Glomerular visceral epithelial cell (primary cell): ENCODE measurements at regions not wholly inside any gene's neighbourhood (a gene's known extent, or its start where the extent isn't known, plus 50 kb on each side); places are given as distances from the start of the nearest gene placed in this dataset.

Experiments used
- DNase-seq: peaks from one replicate; pipeline ENCODE4 v3.0.0-alpha.2; 2016; ENCODE audit errors: extremely low spot score

DNA sequence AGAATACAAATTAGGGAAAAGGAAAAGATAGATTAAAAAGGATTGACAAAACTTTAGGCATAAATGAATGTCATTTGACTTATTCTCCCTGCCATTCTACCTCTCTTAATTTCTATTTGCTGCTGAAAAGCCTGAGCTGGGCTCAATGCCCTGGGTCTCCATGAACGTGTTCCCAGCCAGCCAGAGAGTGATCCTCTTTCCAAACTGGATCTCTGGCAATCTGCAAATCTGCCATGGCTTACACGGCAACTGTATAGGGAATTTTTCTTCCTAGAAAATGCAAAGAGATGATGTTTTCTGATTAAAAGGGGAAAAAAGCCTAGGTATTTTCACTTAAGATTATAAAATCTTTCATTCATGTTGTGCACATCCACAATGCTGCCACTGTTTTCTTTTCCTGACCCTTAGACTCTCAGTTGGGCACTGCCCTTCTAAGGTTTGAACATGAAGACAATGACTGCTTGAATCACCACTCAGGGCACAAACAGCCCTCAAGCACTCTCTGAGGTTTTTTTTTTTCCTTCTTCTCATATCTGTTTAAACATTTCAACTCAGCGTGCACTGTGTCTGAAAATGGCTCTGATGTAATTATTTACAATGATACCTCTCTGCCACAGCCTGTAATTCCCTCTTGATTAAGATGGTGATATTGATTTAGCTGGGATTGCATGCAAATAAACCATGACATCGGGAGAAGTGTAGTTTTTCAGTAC lies 60.3 kb downstream of the DACT1 start:
- DNase-seq = no peak

DNA sequence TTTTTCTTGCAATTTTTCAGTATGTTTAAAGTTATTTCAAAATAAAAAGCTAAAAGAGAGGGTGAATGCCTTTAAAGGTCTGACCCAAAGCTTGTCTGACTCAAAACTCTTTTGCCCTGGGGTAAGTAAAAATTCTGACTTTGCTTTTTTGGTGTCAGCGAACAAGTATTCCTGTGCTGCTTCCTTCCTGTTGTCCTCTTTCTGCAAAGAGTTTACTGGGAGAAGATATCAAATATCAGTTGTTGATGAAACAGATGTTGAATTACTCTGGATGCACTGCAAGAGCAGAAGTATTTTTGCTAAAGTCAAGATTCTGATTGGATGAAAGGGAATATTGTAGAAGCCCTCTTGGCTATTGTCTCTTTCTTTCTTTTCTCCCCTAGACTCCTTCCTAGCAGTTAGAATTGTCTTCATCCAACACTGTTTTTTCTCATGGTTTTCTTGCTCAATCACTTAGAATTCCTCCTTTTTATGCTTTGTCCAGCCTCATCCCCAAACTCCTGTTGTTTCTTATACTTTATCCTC lies 62.0 kb downstream of the DACT1 start:
- no peak for DNase-seq

DNA sequence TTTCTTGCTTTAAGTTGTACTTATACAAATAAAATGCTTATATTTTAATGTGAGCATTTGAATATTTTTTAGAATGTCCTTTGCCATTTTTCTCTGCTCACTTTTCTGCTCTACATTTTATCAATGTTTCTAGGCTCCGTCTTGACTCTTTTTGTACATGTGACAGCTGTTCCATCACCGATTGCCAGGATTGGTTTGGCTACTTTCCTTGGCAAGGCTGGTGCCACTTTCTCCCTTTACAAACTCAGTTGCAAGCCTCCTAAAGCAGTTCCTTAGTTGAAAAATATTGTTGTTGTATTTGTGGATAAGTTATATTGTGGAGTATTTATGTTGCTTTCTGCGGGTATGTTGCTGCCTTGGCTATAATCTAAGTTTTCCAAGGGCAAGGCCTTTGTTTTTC lies 63.4 kb downstream of the DACT1 start:
- no peak for DNase-seq

DNA sequence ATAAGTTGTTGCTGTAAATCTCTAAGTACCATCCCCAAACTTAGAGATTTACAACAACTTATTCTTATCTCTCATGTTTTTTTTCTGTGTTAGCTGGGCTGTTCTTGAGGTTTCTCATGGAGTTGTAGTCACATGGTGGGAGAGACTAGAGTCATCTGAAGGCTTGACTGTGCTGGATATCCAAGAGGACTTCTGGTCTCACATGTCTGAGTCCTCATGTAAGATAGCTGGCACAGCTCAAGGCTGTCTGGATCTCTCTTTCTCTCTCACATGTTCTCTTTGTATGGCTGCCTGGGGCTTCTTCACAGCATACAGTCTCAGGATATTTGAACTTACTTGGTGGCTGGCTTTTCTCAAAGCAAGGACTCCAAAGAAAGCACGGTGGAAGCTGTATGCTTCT lies 63.8 kb downstream of the DACT1 start:
- DNase-seq = no peak

DNA sequence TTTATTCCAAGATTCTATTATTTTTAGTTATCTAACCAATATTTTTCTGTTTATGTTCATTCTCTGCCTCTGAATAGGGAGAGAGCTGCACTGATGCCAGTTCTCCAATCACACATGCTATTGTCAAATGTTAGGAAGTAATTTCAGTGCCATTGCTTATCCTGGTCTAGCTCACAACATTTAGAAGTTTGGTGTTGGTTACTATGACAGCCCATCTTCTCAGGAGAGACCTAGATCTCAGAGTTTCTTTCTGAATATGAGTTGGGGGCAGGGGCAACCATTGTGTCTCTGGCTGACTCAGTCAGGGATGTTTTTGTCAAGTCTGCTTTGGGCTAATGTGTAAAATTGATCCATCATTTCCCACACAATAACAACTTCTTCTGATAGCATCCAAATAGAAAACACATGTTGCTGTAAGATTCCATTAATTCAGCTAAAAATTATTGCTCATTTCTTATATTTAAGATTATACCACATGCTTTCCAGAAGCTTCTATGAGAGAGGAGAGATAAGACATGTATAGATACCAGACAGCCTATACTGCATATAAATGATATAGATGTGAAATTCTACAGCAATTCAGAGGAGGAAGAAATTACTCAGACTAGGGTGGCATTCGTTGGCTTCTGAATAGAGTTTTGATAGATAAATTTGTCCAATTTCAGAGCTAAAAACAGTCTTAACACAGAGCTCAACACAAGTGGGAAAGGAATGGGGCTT lies 64.8 kb downstream of the DACT1 start:
- no peak for DNase-seq

DNA sequence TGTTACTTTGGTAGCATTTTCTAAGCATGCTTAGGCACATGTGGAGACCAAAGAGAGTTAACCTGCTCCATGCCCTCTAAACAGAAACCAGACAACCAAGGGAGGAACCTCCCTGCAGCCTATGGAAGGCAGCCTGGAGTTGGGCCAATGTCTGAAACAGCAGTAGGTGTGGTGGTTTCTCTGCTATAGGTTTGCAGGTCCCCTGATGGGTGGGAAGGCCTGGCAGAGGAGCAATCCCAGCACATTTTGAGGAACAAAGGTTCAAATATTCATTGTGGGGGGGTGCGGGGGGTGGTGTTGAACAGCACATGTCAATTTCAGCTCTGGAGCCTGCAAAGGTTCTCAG lies 65.4 kb downstream of the DACT1 start:
- DNase-seq = no peak

DNA sequence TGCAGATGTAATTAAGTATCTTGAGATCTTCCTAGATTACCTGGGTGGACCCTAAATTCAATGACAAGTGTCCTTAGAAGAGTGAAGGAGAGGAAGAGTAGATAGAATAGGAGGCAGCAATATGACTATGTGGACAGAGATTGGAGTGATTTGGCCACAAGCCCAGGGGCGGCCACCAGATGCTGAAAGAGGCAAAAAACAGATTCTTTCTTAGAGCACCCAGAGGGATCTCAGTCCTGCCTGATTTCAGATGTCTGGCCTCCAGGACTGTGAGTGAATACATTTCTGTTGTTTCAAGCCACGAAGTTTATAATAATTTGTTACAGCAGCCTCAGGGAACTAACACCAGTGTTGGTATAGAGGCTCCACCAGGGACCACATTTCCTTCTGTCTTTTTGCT lies 67.3 kb downstream of the DACT1 start:
- DNase-seq = no peak

DNA sequence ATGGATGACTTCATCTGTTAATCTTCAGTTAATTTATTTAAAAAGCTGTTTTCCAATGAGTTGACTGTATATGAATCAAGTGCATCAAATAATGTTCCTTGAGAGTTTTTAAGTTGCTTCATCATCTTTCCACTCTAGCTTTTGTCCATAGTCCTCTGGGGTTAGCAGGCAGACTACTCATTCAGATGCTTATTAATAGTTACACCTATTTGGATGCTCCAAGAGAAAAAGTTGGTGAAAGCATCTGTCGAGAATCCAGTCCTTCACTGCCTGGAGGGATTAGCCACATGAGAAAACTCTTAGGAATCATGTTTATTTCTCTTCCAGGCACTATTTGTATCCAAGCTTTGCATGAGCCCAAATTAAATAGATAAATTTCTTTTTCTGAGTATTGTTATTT lies 70.2 kb downstream of the DACT1 start:
- DNase-seq = no peak

DNA sequence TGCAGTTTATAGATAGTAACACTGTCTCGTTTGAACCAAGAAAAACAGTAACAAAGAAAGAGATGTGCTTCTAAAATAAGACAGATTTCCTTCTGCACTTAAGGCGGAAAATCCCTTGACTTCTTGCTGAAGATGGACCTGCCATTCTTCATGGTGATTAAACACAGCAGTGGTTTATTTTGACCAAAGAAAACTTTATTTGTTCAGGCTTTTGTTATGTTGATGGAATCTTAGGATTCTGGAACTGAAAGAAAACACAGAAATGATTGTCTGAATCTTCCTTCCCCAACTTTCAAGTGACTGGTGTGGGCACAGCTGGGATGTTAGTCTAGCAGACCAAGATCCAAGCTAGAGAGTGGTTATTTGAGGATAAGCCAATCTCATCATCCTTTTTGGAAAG lies 72.2 kb downstream of the DACT1 start:
- DNase-seq = no peak

DNA sequence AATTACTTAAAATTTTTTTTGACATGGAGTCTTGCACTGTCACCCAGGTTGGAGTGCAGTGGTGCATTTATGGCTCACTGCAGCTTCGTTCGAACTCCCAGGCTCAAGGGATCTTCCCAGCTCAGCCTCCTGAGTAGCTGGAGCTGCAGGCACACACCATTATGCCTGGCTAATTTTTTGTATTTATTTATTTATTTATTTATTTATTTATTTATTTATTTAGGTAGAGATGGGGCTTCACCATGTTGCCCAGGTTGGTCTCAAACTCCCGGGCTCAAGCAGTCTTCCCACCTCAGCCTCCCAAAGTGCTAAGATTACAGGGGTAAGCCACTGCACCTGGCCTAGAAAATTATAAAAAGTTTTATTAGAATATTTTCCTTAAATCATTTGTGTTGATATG lies 73.6 kb downstream of the DACT1 start:
- DNase-seq = no peak

DNA sequence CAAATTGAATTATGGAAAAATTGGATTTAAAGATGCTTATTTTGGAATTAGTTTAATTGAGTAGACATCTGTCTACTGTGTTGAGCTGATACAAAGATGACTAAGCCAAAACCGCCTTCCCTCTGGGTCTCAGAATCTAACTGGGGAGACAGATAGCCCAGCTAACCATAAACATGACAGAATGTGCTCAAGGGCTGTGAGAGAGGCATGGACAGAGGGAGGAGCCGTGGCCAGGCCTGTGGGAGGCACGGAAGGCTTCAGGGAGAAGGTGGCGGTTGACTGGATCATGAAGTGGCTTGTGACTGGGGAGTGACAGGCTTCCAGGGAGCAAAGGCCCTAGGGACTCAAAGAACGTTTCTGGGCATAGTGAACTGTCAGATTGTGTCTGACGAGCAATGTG lies 74.6 kb downstream of the DACT1 start:
- no peak for DNase-seq

DNA sequence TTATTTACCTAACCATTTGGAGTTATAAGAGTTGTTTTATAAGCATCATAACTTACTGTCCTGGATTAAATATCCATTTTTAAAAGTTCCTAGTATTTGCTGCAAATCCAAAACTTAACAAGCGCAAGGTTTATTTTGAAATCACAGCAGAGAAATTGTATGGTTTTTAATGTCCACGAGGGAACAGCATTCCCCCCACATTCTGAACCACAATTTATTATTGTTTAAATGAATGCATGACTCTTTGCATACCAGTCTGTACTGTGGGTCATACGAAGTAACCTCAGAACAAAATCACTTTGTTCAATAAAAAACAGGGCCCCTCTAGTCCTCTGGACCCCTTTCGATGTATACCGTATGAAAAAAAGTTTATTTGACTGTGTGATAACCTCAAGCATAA lies 75.9 kb downstream of the DACT1 start:
- no peak for DNase-seq

DNA sequence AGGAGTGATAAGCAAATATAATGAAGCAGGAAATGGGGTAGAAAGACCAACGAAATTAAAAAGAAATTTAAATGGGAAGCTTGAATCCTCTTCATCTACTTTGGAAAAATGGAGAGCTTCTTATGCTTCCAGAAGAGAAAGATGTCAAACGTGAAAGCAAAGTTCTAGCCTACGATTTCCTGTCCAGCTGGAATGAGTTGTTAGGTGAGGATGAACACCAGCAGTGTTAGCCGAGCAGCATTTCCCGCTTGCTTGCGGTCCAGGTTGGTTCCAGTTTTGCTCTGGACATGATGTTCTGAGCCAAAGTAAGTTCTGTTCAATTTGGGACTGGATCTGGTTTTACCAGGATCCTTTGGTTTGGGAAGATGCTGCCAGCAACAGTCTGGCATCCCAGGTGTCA lies 78.9 kb downstream of the DACT1 start:
- no peak for DNase-seq

DNA sequence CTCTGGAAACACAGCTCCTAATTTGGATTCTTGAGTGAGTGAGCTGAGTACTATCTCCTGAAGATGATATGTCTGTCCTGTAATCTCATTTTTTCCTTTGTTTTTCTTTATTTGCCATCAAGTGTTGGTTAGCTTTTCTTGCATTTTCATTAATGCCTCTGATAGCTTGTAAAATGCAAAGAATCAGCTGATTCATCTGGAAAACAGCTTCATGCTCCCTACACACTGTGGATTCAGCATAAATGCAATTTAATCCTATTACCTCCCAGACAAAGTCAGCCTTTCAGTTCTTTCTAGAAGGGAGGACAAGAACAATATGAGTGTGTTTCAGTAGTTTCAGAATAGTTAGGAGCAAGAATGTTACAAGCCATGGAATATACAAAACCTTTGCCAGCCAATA lies 79.4 kb downstream of the DACT1 start:
- no peak for DNase-seq

DNA sequence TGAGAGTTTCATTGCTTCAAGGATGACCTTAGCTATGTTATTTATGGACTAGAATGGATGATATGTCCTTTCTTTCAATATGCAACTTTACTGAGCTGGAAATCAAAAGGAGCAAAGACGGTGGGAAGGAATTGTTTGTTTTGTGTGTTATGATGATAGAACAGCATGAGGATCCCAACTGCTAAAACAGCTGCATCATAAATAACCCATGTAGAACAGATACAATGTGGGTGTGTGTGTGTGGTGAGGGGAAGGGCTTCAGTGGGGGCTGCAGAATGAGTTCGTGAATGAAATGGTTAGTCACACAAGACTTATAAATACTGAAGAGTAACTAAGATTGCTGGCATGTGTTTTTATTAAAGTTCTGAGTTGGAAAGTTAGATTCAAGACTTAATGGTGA lies 80.1 kb downstream of the DACT1 start:
- no peak for DNase-seq

DNA sequence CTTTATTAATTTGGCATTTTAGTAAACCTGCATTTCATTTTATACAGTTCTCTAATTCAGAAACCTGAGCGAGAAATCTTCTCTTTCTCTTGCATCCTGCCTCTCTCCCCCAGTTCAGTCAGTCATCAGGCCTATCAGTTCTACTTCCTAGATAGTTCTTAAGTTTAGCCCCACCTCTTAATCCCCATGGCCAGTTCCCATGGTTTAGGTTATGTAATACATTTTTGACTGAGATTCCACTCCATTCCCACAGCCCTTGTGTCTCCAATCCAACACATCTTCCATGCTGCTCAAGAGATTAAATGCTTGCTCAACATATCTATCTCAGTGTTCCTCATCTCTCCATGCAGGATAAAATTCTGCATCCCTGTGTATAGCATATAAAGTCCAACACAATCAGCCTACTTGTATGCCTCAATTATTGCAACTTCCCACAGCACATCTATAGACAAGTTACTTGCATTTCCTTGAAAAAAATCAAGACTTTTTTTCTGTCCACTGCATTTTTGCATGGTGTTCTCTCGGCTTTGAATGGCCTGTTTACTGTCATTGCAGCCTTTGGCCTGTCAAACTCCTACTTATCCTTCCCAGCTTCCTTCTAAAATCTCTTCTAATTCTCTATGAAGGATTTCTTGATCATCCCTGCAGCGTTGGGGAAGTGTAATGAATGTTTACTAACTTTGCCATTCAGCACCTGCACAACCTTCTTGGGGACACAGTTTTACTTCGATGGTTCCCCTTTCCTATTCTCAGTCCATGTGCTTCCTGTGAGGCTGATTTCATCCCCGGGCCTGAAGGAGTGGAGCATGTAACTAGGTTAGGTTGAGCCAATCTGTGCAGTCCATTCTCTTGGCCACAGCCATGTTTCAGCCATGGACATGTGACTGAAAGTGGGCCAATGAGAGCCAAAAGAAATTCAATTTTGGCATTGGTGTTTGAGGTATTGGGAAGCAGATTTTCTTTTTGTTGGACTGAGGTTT lies 80.8 kb downstream of the DACT1 start:
- no peak for DNase-seq

DNA sequence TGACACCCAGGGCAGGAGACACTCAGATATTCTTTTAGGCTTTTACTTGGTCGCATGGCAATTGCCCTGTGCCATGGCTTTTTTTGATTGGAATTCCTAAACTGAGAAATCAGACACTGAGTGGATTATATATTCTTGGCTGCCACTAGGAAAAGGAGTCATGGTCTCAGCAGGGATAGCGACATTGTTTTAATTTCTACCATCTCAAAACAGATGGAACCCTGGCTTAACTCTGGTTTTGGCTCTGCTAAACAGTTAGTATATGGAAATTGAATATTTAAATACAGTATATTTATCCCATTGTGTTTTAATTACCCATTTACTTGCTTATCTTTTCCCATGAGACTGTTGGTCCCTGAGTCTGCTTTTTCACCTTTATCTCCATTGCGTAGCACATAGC lies 84.0 kb downstream of the DACT1 start:
- DNase-seq = no peak

DNA sequence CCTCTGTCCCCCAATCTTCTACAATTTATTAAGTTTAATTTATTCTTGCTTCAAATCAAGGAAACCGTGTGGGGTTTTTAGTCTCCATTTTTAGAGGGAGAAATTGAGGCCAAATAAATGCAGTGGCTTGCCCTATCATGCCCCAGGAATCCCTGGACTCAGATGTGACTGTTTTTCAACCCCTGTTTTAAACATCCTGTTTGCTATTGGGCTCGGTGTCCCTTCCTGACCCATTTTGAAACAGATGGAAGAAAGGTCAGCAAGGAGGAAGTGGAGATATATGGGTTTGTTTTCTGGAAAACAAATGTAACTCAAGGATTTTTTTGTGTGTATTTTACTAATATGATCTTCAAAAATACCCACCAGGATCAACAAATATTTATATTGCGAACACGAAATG lies 84.7 kb downstream of the DACT1 start:
- no peak for DNase-seq

DNA sequence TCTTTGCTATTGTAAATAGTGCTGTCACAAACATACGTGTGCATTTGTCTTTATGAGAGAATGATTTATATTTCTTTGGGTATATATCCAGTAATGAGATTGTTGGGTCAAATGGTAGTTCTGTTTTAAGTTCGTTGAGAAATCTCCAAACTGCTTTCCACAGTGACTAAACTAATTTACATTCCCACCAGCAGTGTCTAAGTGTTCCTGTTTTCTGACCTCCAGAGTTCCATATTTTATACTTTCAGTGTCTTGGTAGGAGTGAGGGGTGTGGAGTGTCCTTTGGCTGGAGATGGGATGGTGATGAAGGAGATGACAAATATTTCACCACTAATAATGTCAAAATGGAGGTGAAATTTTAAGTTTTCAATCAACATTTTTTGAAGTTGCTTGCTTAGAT lies 86.4 kb downstream of the DACT1 start:
- no peak for DNase-seq

DNA sequence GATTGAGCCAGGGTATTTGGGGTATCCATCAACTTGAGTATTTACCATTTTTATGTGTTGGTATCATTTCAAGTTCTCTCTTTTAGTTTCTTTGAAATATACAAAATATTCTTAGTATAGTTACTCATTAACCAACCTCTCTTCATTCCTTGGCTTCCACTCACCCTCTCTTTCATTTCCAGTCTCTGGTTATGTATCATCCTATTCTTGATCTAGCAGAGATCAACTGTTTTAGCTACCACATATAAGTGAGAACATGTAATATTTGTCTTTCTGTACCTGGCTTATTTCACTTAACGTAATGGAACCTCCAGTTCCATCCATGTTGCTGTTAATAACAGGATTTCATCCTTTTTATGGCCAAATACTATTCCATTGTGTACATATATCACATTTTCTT lies 86.9 kb downstream of the DACT1 start:
- DNase-seq = no peak

DNA sequence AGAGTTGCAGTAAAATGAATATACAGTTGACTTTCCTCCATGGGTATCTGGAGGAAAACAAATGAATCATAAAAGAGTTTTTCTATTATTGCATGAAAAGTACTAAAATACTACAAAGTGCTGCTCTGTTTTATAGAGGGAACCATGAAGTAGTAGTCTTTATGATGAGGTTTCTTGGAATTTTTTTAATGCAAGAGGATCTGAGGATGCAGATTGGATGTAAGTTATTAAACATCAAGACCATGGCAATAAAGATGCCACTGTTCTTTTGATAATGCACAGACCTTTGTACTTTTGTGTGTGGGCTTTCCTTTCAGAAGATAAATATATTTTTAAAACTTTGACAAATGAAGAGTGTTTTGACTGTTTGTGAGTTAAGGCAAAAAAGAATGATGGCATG lies 87.5 kb downstream of the DACT1 start:
- DNase-seq = no peak

DNA sequence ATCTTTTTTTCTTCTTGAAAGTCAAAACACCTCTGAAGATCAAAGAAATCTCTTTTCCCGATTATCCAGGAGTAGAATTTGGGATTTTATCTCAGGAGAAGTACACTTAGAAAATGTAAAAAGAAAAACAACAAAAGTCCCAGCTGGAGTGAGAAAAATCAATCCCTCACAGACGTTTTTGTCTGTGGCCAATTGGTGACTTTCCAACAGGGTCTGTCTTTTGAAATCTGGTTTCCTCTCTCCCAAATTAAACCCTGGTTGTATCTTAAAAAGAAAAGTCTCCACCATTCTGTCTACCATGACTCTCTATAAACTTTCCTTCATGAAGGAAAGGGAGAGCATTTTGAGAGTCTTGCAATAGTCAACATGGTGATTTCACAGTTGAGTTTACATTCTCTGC lies 88.1 kb downstream of the DACT1 start:
- no peak for DNase-seq
